ENCODE measurements at regions not wholly inside any gene's neighbourhood (a gene's known extent, or its start where the extent isn't known, plus 50 kb on each side); places are given as distances from the start of the nearest gene placed in this dataset.
A peak's percentile ranks its signal among the peaks of the same experiment; 100 is the strongest.

DNA sequence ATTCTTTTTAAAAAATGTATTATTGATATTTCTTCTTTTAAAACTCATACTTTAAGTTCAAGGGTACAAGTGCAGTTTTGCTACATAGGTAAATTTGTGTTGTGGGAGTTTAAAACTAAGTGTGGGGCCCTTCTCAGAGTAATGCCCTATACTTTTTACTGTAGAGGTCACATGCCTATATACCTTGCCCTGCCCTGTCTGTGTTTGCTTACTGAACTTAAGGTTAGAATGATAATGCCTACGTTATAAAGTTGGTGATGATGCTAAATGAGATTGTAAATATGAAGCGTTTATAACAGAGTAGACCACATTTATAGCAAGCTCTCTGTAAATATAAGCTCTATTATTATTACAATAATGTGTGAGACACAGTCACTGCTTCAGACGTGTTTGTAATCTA, 261.9 kb downstream of the RASSF9 start:
- TF ChIP-seq CTCF (IDR thresholded peaks at IDR 0.05; ENCODE audit: insufficient read depth, low read length), result no peak
- no peak for DNase-seq (ENCODE audit: low read depth)
- H3K4me3 ChIP-seq (ENCODE audit: low read depth, low read length), result no peak overlapping the region

DNA sequence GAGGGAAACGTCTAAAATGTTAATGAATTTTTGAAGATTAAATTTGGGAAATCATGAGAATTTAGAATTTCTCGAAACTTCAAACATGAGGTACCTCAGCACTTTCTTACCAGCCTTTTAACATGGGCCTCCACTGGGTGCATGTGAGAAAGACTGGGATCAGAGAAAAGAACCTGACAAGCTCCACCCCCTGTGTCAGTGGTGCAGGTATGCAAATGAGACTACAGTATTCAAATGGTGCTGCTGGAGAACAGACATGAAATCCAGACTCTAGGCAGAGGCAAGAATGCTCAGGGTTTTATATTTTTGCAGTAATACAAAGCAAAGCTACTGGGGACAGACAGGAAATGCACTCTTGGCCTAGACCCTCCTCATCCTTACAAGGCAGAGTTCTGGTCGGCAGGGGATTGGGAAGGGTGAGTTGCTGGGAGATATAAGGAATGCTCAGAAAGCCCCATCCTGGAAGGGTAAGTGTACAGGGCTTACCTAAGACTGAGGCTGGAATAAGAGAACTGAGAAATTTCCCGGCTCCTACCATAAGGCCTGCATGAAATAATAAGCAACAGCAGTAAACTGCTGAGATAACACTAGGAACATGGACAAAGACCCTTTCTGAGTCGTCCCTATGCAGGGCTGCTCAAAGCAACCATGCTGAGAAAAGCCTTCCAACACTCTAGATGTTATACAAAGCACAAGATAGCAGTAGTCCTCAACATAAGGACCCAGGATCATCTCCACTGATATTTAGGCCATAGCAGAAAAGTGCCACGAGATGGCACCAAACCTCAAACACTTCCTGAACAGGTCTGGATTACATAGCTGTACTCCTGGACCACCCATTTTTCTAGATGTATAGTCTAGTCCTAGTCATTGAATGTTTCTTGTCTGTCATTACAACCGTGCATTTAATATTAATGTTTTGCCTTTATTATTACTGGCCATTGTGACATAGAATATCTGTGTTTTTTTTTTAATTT, 260.8 kb downstream of the RASSF9 start:
- TF ChIP-seq CTCF (IDR thresholded peaks at IDR 0.05; ENCODE audit: insufficient read depth, low read length), result peak; percentile 81
- peak; percentile 79 for DNase-seq (ENCODE audit: low read depth)
- H3K4me3 ChIP-seq (ENCODE audit: low read depth, low read length), result no peak overlapping the region

DNA sequence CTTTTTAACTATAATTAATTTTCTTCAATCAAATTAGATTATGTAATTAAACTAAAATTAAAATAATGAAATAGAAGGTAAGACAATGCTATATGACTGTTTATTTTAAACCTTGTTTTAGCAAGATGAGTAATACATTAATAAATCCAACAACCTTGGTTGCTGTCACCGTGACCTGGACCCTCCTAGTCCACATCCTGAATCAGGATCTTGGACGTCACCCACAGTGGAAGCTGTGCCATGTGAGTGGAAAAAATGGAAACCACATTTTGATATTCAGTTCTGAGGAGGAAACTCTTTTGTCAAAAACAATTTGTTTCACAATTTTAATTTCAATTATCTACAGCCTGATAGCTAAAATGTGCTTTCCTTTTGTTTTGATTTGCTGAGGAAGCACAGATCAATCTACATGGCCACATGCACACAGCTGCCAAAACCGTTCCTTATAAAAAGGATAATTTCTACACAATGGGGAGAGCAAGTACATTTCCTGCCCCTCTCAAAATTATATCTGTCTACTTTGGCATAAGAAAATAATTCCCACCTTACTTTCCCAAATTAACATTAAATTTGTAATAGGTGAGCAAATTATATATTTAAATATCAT, 255.5 kb downstream of the RASSF9 start:
- peak; percentile 54 for DNase-seq (ENCODE audit: low read depth)
- no peak overlapping the region for H3K4me3 ChIP-seq (ENCODE audit: low read depth, low read length)
- TF ChIP-seq CTCF (IDR thresholded peaks at IDR 0.05; ENCODE audit: insufficient read depth, low read length), result no peak

GRCh38 chr12:85587158-85587557, 249.1 kb downstream of the RASSF9 start:
- TF ChIP-seq CTCF (IDR thresholded peaks at IDR 0.05; ENCODE audit: insufficient read depth, low read length), result no peak

GRCh38 chr12:85588221-85588620, 248.0 kb downstream of the RASSF9 start:
- no peak for DNase-seq (ENCODE audit: low read depth)
- no peak for TF ChIP-seq CTCF (IDR thresholded peaks at IDR 0.05; ENCODE audit: insufficient read depth, low read length)
- no peak overlapping the region for H3K4me3 ChIP-seq (ENCODE audit: low read depth, low read length)

More at GRCh38 chr12:85587158-85587557, 249.1 kb downstream of the RASSF9 start:
- no peak overlapping the region for H3K4me3 ChIP-seq (ENCODE audit: low read depth, low read length)
- DNase-seq (ENCODE audit: low read depth), result no peak

DNA sequence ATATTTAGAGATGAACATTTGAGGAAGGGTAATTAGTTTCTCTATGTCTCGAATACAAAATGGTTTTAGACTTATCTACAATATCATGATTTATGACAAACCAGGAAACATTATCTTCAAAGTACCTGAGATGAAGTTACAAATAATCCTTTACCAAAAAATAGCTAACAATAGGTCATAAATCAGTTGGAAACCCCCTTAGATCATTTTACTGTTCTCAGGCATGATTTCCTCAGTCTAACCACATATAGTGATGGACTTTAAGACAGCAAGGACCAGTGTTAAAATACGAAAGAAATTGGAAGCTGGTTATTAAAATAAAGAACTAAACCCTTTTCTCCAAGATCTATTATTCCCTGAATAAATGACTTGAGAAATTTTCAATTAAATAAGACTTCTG, 235.4 kb downstream of the RASSF9 start:
- H3K4me3 ChIP-seq (ENCODE audit: low read depth, low read length), result no peak overlapping the region
- TF ChIP-seq CTCF (IDR thresholded peaks at IDR 0.05; ENCODE audit: insufficient read depth, low read length), result no peak
- no peak for DNase-seq (ENCODE audit: low read depth)
